ENCODE measurements at regions not wholly inside any gene's neighbourhood (a gene's known extent, or its start where the extent isn't known, plus 50 kb on each side); places are given as distances from the start of the nearest gene placed in this dataset.

- Mint-ChIP-seq H3K27me3 (ENCODE audit: low read depth) (no peaks in the 10 kb centered on the region), H3K9me3 (no peaks in the 10 kb centered on the region), H3K36me3 (no peaks in the 10 kb centered on the region), H3K4me1 (peaks cover 4% of the 10 kb centered on the region), H3K4me3 (no peak overlapping the region), H3K27ac (no peak overlapping the region)
- no peak for DNase-seq (ENCODE audit: low spot score in 2 of 2, unreplicated experiment in 2 of 2)
- TF ChIP-seq, protein P1, sequence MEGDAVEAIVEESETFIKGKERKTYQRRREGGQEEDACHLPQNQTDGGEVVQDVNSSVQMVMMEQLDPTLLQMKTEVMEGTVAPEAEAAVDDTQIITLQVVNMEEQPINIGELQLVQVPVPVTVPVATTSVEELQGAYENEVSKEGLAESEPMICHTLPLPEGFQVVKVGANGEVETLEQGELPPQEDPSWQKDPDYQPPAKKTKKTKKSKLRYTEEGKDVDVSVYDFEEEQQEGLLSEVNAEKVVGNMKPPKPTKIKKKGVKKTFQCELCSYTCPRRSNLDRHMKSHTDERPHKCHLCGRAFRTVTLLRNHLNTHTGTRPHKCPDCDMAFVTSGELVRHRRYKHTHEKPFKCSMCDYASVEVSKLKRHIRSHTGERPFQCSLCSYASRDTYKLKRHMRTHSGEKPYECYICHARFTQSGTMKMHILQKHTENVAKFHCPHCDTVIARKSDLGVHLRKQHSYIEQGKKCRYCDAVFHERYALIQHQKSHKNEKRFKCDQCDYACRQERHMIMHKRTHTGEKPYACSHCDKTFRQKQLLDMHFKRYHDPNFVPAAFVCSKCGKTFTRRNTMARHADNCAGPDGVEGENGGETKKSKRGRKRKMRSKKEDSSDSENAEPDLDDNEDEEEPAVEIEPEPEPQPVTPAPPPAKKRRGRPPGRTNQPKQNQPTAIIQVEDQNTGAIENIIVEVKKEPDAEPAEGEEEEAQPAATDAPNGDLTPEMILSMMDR (IDR thresholded peaks at IDR 0.05; ENCODE audit: unreplicated experiment), result no peak
These were observed 141.8 kb downstream of the RNF152 start for GRCh38 chr18:61750840-61751668.

DNA sequence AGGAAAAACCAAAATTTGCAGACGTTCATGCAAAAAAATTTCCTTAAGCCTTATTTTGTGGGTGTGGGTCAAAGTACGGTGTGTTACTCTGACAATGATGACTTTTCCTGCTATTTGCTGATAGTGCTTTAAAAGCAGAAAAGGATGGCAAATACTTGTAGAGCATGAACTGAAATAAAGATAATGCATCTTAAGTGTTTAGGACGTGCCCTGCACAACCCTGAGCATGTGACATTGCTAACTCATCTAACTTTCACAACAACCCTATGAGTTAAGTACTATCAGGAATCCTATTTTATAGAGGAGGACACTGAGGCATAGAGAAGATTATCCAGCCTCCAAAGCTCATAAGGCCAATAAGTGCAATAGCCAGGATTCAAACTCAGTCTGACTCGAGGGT is 143.3 kb downstream of the RNF152 start:
- H3K9me3 Mint-ChIP-seq, result no peaks in the 10 kb centered on the region
- peaks cover 4% of the 10 kb centered on the region for H3K4me1 Mint-ChIP-seq
- H3K36me3 Mint-ChIP-seq, result no peaks in the 10 kb centered on the region
- TF ChIP-seq, protein P1 (IDR thresholded peaks at IDR 0.05; ENCODE audit: unreplicated experiment), result no peak
- DNase-seq (ENCODE audit: low spot score in 2 of 2, unreplicated experiment in 2 of 2), result no peak
- no peak overlapping the region for H3K27ac Mint-ChIP-seq
- no peak overlapping the region for H3K4me3 Mint-ChIP-seq
- no peaks in the 10 kb centered on the region for H3K27me3 Mint-ChIP-seq (ENCODE audit: low read depth)

DNA sequence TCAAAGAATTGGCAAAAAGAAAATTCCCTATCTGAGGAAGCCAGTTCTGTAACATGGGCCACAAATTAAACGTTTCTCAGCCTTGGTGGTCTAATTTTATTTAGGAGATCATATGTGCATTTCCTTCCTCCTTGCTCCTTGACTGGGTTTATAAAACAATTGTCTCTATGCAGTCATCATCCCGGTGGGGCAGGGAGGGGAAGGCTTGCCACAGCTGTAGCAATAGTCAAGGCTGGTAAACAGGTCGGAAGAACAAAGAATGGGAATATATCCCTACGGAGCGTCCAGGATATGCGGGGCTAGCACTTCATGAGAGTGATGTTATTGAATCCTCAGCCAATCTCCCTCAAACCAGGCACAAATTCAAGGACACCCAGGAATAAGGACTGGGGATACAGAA is 143.8 kb downstream of the RNF152 start:
- no peak for DNase-seq (ENCODE audit: low spot score in 2 of 2, unreplicated experiment in 2 of 2)
- no peaks in the 10 kb centered on the region for H3K27me3 Mint-ChIP-seq (ENCODE audit: low read depth)
- TF ChIP-seq, protein P1 (IDR thresholded peaks at IDR 0.05; ENCODE audit: unreplicated experiment), result no peak

GRCh38 chr18:61748004-61748403 is 144.8 kb downstream of the RNF152 start:
- H3K27me3 Mint-ChIP-seq (ENCODE audit: low read depth), result no peaks in the 10 kb centered on the region
- H3K9me3 Mint-ChIP-seq, result no peaks in the 10 kb centered on the region
- DNase-seq (ENCODE audit: low spot score in 2 of 2, unreplicated experiment in 2 of 2), result no peak
- no peaks in the 10 kb centered on the region for H3K36me3 Mint-ChIP-seq
- TF ChIP-seq, protein P1 (IDR thresholded peaks at IDR 0.05; ENCODE audit: unreplicated experiment), result no peak
- peaks cover 7% of the 10 kb centered on the region for H3K4me1 Mint-ChIP-seq
- no peak overlapping the region for H3K4me3 Mint-ChIP-seq
- H3K27ac Mint-ChIP-seq, result no peak overlapping the region

More for the DNA sequence above, 143.8 kb downstream of the RNF152 start:
- Mint-ChIP-seq H3K27ac (no peak overlapping the region), H3K4me1 (peaks cover 4% of the 10 kb centered on the region), H3K9me3 (no peaks in the 10 kb centered on the region), H3K36me3 (no peaks in the 10 kb centered on the region), H3K4me3 (no peak overlapping the region)

DNA sequence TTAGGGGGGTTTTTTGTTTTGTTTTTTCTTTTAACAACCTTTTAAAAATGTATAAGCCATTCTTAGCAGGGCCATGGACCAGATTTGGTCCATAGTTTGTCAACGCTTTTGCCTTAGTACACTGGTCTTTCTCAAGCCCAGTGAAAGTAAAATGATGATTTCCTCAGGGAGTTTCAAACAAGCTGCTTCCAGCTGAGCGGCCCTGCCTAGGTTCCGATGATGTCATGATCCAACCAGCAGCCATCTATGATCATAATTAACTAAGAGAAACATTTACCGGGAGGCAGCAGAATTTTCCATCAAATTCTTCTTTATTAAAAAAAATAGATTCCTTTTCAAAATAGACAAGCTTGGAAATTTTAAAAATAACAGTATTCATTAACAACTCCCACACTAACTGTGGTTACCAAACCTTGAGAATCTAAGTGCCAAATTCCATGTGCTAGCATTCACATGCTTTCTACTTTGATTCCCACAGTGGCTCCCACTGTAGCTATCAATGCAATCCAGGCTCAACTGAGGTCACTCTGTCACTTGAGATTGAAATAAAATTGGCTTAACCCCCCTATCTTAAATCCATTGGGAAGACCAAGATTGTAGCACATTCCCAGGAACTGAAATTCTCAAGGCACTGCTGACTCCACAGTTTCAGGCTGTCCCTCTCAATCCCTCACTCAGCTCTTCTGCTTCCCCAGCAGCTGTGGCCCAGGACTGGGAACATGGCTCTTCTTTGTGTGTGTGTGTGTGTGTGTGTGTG is 148.9 kb downstream of the RNF152 start:
- Mint-ChIP-seq H3K27ac (no peak overlapping the region), H3K27me3 (ENCODE audit: low read depth) (no peaks in the 10 kb centered on the region), H3K36me3 (no peaks in the 10 kb centered on the region), H3K9me3 (no peaks in the 10 kb centered on the region), H3K4me3 (no peak overlapping the region), H3K4me1 (peaks cover 7% of the 10 kb centered on the region)
- TF ChIP-seq, protein P1 (IDR thresholded peaks at IDR 0.05; ENCODE audit: unreplicated experiment), result no peak
- no peak for DNase-seq (ENCODE audit: low spot score in 2 of 2, unreplicated experiment in 2 of 2)
